GM19452 (cell line): ENCODE measurements at regions not wholly inside any gene's neighbourhood (a gene's known extent, or its start where the extent isn't known, plus 50 kb on each side); places are given as distances from the start of the nearest gene placed in this dataset.
"Not testable (repeated sequence)": the region's sequence is repeated elsewhere in the genome, so short reads cannot be mapped to it uniquely, and the experiment has no call there.

Source experiments
- ATAC-seq: cut with Tn5 transposase; IDR thresholded peaks from one replicate; pipeline ENCODE4 v1.9.1; 2021; ENCODE audit not compliant: unreplicated experiment

- no peak for ATAC-seq
These were observed 132.1 kb upstream of the SLC4A4 start for GRCh38 chr4:71206763-71207162.

- no peak for ATAC-seq
These were observed 129.7 kb upstream of the SLC4A4 start for GRCh38 chr4:71209161-71209560.

GRCh38 chr4:71210823-71211222 lies 128.0 kb upstream of the SLC4A4 start:
- ATAC-seq = no peak

- ATAC-seq = no peak
These were observed 127.1 kb upstream of the SLC4A4 start for GRCh38 chr4:71211748-71212147.

GRCh38 chr4:71212216-71212615 lies 126.6 kb upstream of the SLC4A4 start:
- ATAC-seq = no peak

DNA sequence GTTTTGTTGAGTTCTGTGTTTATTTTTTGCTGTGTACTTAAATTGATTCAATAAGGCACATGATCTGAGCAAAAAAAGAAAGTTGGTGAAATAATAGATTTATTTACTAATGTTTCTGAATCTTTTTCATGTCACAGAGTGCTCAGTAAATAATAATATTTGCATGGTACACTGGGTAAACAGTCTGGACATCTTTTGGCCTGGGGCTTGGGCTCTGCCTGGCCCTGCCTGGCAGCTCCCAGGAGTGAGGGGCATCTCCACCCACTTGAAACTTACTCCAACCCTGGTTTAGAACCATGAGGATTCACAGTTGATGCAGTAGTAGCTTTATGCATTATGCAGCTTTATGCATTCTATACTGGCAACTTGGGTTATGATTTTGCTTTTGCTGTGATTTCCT lies 124.2 kb upstream of the SLC4A4 start:
- no peak for ATAC-seq

GRCh38 chr4:71216316-71216959 lies 122.4 kb upstream of the SLC4A4 start:
- no peak for ATAC-seq

- no peak for ATAC-seq
These were observed 121.1 kb upstream of the SLC4A4 start for GRCh38 chr4:71217688-71218087.

DNA sequence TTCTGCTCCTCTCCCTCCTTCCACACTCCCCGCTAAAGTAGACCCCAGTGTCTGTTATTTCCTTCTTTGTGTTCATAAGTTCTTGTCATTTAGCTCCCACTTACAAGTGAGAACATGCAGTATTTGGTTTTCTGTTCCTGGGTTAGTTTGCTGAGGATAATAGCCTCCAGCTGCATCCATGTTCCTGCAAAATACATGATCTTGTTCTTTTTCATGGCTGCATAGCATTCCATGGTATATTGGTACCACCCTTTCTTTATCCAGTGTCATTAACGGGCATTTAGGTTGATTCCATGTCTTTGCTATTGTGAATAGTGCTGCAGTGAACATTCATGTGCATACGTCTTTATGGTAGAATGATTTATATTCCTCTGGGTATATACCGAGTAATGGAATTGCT lies 118.0 kb upstream of the SLC4A4 start:
- ATAC-seq = not testable (repeated sequence)

GRCh38 chr4:71221510-71222466 lies 117.0 kb upstream of the SLC4A4 start:
- ATAC-seq = no peak

DNA sequence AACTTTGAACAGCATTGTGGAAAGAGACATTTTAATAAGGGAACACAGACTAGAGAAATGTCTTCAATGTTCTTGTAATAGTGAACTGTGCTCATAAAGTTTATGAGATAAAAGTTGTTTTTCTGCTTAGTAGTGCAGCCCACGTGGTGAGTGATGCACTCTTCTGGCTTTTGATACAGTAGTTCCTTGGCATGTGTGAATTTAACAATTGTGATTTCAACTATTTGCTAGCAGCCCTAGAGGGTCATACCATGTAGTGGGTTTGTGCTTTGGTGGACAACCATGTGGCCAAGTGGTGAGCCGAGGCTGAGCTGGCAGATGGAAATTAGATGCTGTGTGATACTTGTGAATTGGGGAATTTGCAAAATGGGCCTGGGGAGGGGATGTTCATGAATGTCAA lies 116.2 kb upstream of the SLC4A4 start:
- ATAC-seq = no peak

- no peak for ATAC-seq
These were observed 109.1 kb upstream of the SLC4A4 start for GRCh38 chr4:71229477-71230270.

- no peak for ATAC-seq
These were observed 108.3 kb upstream of the SLC4A4 start for GRCh38 chr4:71230271-71231128.

GRCh38 chr4:71231129-71232055 lies 107.4 kb upstream of the SLC4A4 start:
- ATAC-seq = no peak

GRCh38 chr4:71232056-71232430 lies 106.8 kb upstream of the SLC4A4 start:
- ATAC-seq = no peak

- no peak for ATAC-seq
These were observed 106.0 kb upstream of the SLC4A4 start for GRCh38 chr4:71232846-71233245.

DNA sequence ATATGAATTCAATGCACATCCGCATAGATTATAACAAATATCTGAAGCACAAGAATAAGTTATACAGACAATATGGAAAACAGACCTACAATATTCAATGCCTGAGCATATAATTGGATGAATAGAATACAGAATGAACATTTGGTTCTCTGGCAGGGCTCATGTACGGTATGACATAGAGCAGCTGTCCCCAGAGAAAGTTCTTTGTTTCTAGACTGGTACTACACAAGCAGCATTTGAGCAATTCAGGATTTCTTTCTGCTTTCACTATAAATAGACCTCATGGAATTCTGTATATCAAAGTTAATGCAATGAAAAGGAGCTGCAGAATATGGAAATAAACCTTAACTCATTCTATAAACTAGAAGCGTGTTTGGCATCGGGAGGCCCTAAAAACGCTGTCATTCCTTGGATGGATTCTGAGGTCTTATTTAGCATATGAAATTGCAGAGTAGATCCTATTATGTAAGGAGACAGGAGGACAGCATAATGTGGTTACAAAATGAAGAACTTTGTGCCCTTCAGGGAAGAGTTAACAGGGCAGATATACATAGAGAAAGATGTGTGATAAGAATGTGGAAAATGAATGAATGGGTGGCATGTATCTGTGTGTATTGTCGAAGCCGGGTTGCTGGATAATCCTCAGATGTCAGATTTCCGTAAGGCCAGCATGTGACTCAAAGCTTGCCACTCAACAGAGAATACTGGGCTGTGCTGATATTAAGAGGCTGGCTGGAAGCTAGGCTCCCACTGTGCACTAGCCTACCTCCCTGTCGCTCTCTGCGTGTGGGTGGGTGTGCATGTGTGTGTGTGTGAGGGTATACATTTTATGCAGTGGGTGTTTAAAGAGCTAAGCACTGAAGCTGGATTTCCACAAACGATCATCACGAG lies 103.3 kb upstream of the SLC4A4 start:
- ATAC-seq = no peak

DNA sequence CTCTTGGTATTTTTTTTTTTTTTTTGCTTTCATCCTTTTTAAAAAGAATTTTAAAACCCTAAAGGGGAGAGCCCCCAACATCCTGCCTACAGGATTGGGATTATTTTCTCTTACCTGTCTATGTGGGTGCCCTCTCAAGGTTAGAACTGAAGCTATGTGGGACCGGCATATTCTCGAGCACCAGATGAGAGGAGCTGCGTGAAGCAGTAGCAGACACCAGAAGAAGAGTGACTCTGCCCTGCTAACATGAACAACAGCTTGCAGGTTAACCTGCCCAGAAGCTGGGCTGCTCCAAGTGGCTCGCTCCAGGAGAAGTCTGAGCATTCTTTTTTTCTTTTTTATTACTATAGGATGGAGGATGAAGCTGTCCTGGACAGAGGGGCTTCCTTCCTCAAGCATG lies 102.6 kb upstream of the SLC4A4 start:
- ATAC-seq = no peak

- no peak for ATAC-seq
These were observed 101.2 kb upstream of the SLC4A4 start for GRCh38 chr4:71237641-71238040.
